ENCODE measurements at regions not wholly inside any gene's neighbourhood (a gene's known extent, or its start where the extent isn't known, plus 50 kb on each side); places are given as distances from the start of the nearest gene placed in this dataset.
"Not testable (repeated sequence)": the region's sequence is repeated elsewhere in the genome, so short reads cannot be mapped to it uniquely, and the experiment has no call there.

DNA sequence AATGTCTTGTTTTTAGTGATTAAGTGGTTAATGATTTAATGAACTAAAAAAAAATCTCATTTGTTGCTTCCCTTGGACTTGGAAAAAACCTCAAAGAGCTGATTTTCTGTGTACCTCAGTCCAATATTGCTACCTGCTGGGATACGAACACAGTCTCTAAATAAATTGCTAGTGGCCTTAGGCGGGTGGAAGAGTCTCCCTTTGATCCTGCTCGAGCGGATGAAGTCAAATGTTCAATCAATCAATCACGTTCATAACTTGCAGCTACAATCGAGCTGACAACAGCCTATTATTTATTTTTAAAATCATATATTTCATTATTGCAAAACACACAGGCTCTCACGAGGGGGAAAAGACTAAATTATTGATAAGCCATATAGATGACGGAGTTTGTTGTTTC, 57.3 kb upstream of the HABP2 start:
- no peak for DNase-seq (ENCODE audit: low spot score)

- DNase-seq (ENCODE audit: low spot score), result peak; percentile 67
Measured at GRCh38 chr10:113496111-113497109, 56.4 kb upstream of the HABP2 start.

- DNase-seq (ENCODE audit: low spot score), result no peak
Measured at GRCh38 chr10:113497198-113497597, 55.7 kb upstream of the HABP2 start.

- DNase-seq (ENCODE audit: low spot score), result no peak
Measured at GRCh38 chr10:113498997-113499396, 53.9 kb upstream of the HABP2 start.

- no peak for DNase-seq (ENCODE audit: low spot score)
Measured at GRCh38 chr10:113499806-113500205, 53.0 kb upstream of the HABP2 start.

- not testable (repeated sequence) for DNase-seq (ENCODE audit: low spot score)
Measured at GRCh38 chr10:113501031-113501430, 51.8 kb upstream of the HABP2 start.

Data from AG20443 (cell line).